ENCODE measurements at regions not wholly inside any gene's neighbourhood (a gene's known extent, or its start where the extent isn't known, plus 50 kb on each side); places are given as distances from the start of the nearest gene placed in this dataset.

GRCh38 chr5:38048400-38048799 is 208.6 kb upstream of the GDNF start:
- TF ChIP-seq CTCF (IDR thresholded peaks at IDR 0.05) (no peak), EP300 (IDR thresholded peaks at IDR 0.05) (no peak), POLR2AphosphoS5 (IDR thresholded peaks at IDR 0.05) (no peak), POLR2A (IDR thresholded peaks at IDR 0.05) (no peak)
